PC-3 (cell line): ENCODE measurements at regions not wholly inside any gene's neighbourhood (a gene's known extent, or its start where the extent isn't known, plus 50 kb on each side); places are given as distances from the start of the nearest gene placed in this dataset.

ENCODE experiments used
- ATAC-seq: fragments of 200-7000 bp; cut with Tn5 transposase; 2 replicates; pipeline ENCODE4 v1.9.1; 2020; ENCODE audit warnings: mild to moderate bottlenecking, moderate library complexity
- BruUV-seq: library from RNA; stranded (reverse); fragments of 400-500 nt; replicated peaks from 2 replicates; lab custom pipeline; 2021; lab: Mats Ljungman, UMichigan
- CTCF ChIA-PET: fragments of 300-600 bp; sonication (Branson Sonifier 250); formaldehyde crosslinking; loops from one replicate; lab custom pipeline; 2022; ENCODE audit warnings: antibody characterized with exemption; lab: Charles Lee
- POLR2A ChIA-PET: fragments of 300-600 bp; sonication (Branson Sonifier 250); formaldehyde crosslinking; loops from one replicate; lab custom pipeline; 2022; ENCODE audit warnings: antibody characterized with exemption; ENCODE audit not compliant: unreplicated experiment; lab: Charles Lee
- DNase-seq: peaks from one replicate; pipeline ENCODE4 v3.0.0-alpha.2; 2015
- H2AFZ ChIP-seq: fragments of 300-600 bp; sonication (generic); 2 replicates; pipeline ENCODE4 v1.6.0; 2016; ENCODE audit warnings: antibody characterized with exemption, low read length
- H3F3A ChIP-seq: fragments of 300-600 bp; sonication (generic); one replicate; pipeline ENCODE4 v1.6.0; 2017; ENCODE audit warnings: antibody characterized with exemption, low read length, control low read depth, mild to moderate bottlenecking; ENCODE audit not compliant: unreplicated experiment
- H3K27ac ChIP-seq: fragments of 300-600 bp; sonication (generic); 2 replicates; pipeline ENCODE4 v1.5.1; 2016; ENCODE audit warnings: mild to moderate bottlenecking, low read length
- H3K27me3 ChIP-seq: fragments of 300-600 bp; sonication (generic); 2 replicates; pipeline ENCODE4 v1.6.1; 2016; ENCODE audit warnings: low read length, mixed read lengths
- H3K36me3 ChIP-seq: fragments of 300-600 bp; sonication (generic); 2 replicates; pipeline ENCODE4 v1.6.1; 2016; ENCODE audit warnings: low read depth, mixed run types, low read length, mixed read lengths
- H3K4me1 ChIP-seq: fragments of 300-600 bp; sonication (generic); 2 replicates; pipeline ENCODE4 v1.5.1; 2016; ENCODE audit warnings: low read length; ENCODE audit not compliant: insufficient read depth
- H3K4me2 ChIP-seq: fragments of 300-600 bp; sonication (generic); 2 replicates; pipeline ENCODE4 v1.6.0; 2016; ENCODE audit warnings: low read length
- H3K4me3 ChIP-seq: fragments of 300-600 bp; sonication (generic); 2 replicates; pipeline ENCODE4 v1.5.1; 2016; ENCODE audit warnings: mild to moderate bottlenecking, low read length, mixed read lengths
- H3K79me2 ChIP-seq: fragments of 300-600 bp; sonication (generic); 2 replicates; pipeline ENCODE4 v1.6.1; 2017; ENCODE audit warnings: low read length, mixed read lengths
- H3K9ac ChIP-seq: fragments of 300-600 bp; sonication (generic); 2 replicates; pipeline ENCODE4 v1.6.0; 2016; ENCODE audit warnings: mild to moderate bottlenecking, low read length
- H3K9me2 ChIP-seq: fragments of 300-600 bp; sonication (generic); replicated peaks from 2 replicates; pipeline ENCODE4 v1.6.1; 2016; ENCODE audit warnings: mixed run types, low read length, mixed read lengths
- H3K9me3 ChIP-seq: fragments of 300-600 bp; sonication (generic); 2 replicates; pipeline ENCODE4 v1.6.1; 2016; ENCODE audit warnings: low read length, mixed read lengths
- H4K20me1 ChIP-seq: fragments of 300-600 bp; sonication (generic); 2 replicates; pipeline ENCODE4 v1.6.1; 2016; ENCODE audit warnings: low read length, mixed read lengths
- EZH2 ChIP-seq: fragments of 300-600 bp; sonication (generic); IDR thresholded peaks from one replicate; pipeline ENCODE4 v1.6.1; 2017; ENCODE audit warnings: antibody characterized with exemption, mild to moderate bottlenecking, low read length; ENCODE audit not compliant: unreplicated experiment
- EZH2phosphoT487 ChIP-seq: fragments of 300-600 bp; sonication (generic); IDR thresholded peaks from 2 replicates; pipeline ENCODE4 v1.6.1; 2018; ENCODE audit warnings: mild to moderate bottlenecking, antibody characterized with exemption, low read length, borderline replicate concordance
- intact Hi-C: fragments of 100-400 bp; cut with micrococcal nuclease; formaldehyde crosslinking; loops from 2 replicates; pipeline ENCODE4 v1.9.0; 2023
- TF ChIP-seq, protein P1 (sequence below): fragments of 300-600 bp; sonication (generic); conservative IDR thresholded peaks from 2 replicates; pipeline ENCODE4 v1.5.1; 2017; ENCODE audit warnings: antibody characterized with exemption, low read depth, mild to moderate bottlenecking, low read length

DNA sequence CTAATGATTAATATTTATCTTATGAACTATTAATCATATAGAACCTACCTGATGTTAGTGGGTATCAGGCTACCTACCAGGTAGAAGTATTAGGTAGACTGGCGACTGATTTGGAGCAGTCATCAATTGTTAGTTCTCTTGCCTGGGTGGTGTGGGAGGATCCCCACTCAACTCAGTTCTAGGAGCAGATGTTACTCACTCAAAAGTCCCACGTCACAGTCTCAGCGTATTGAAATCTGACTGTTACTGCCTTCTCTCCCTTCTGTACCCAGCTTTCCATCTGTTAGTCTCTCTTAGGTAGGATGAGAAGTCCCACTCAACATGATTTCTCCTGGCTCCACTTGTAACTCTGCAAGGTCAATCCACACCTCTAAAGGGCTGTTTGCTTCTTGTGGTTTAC, 102.7 kb downstream of the OLFM4 start:
- Histone ChIP-seq H3K9me2 (no peaks in the 10 kb centered on the region), H3K79me2 (no peaks in the 10 kb centered on the region), H3K9me3 (no peaks in the 10 kb centered on the region), H2AFZ (no peak overlapping the region), H3K27me3 (no peaks in the 10 kb centered on the region), H3K9ac (no peak overlapping the region), H3K4me2 (no peak overlapping the region), H3F3A (no peaks in the 10 kb centered on the region), H4K20me1 (no peaks in the 10 kb centered on the region), H3K4me1 (no peaks in the 10 kb centered on the region), H3K27ac (no peak overlapping the region), H3K4me3 (no peak overlapping the region), H3K36me3 (no peaks in the 10 kb centered on the region)
- DNase-seq (no peak), ATAC-seq (no peak)
- ChIA-PET POLR2A (no interaction called here), CTCF (no interaction called here)
- TF ChIP-seq EZH2phosphoT487 = no peak
- TF ChIP-seq EZH2 = no peak
- TF ChIP-seq, protein P1, sequence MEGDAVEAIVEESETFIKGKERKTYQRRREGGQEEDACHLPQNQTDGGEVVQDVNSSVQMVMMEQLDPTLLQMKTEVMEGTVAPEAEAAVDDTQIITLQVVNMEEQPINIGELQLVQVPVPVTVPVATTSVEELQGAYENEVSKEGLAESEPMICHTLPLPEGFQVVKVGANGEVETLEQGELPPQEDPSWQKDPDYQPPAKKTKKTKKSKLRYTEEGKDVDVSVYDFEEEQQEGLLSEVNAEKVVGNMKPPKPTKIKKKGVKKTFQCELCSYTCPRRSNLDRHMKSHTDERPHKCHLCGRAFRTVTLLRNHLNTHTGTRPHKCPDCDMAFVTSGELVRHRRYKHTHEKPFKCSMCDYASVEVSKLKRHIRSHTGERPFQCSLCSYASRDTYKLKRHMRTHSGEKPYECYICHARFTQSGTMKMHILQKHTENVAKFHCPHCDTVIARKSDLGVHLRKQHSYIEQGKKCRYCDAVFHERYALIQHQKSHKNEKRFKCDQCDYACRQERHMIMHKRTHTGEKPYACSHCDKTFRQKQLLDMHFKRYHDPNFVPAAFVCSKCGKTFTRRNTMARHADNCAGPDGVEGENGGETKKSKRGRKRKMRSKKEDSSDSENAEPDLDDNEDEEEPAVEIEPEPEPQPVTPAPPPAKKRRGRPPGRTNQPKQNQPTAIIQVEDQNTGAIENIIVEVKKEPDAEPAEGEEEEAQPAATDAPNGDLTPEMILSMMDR = no peak
- BruUV-seq = no TSS peak
- intact Hi-C loops = no loop called here

DNA sequence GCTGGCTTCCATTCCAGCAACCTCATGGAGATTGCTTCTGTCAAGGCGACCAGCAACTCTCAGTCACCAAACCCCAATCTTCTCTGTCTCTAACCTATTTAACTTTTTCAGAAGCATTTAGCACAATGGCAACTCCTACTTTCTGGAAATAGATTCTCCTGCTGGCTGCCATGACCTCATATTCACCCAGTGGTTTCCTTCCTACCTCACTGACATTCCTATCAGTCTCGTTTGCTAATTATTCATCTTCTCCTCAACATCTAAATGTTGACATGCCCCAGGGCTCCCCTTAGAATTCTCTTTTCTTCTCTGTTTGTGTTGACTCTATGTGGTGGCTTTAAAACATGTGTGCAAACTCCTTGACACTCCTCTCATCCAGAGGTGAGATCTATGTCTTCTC, 106.7 kb downstream of the OLFM4 start:
- Histone ChIP-seq H3K27ac (no peak overlapping the region), H3K79me2 (no peaks in the 10 kb centered on the region), H3K9me2 (no peaks in the 10 kb centered on the region), H4K20me1 (no peaks in the 10 kb centered on the region), H3K9ac (no peak overlapping the region), H3K9me3 (no peaks in the 10 kb centered on the region), H3K36me3 (no peaks in the 10 kb centered on the region), H3K4me2 (no peak overlapping the region), H3K4me1 (no peaks in the 10 kb centered on the region), H3K27me3 (no peaks in the 10 kb centered on the region), H2AFZ (no peak overlapping the region), H3F3A (no peaks in the 10 kb centered on the region), H3K4me3 (no peak overlapping the region)
- TF ChIP-seq EZH2 = no peak
- TF ChIP-seq, protein P1 = no peak
- no peak for TF ChIP-seq EZH2phosphoT487
- intact Hi-C loops = no loop called here
- ChIA-PET POLR2A (no interaction called here), CTCF (no interaction called here)
- DNase-seq (no peak), ATAC-seq (no peak)
- no TSS peak for BruUV-seq

- H3K27ac ChIP-seq = no peak overlapping the region
- H3F3A ChIP-seq = no peaks in the 10 kb centered on the region
- H3K27me3 ChIP-seq = no peaks in the 10 kb centered on the region
- ATAC-seq (no peak), DNase-seq (no peak)
- intact Hi-C loops = no loop called here
- H2AFZ ChIP-seq = no peak overlapping the region
- H3K79me2 ChIP-seq = no peaks in the 10 kb centered on the region
- no peaks in the 10 kb centered on the region for H3K9me3 ChIP-seq
- no peaks in the 10 kb centered on the region for H3K9me2 ChIP-seq
- TF ChIP-seq, protein P1 = no peak
- no peak for TF ChIP-seq EZH2
- no peak for TF ChIP-seq EZH2phosphoT487
- no peaks in the 10 kb centered on the region for H4K20me1 ChIP-seq
- no peaks in the 10 kb centered on the region for H3K4me1 ChIP-seq
- H3K4me2 ChIP-seq = no peak overlapping the region
- ChIA-PET POLR2A (no interaction called here), CTCF (no interaction called here)
- BruUV-seq = no TSS peak
- no peak overlapping the region for H3K9ac ChIP-seq
- no peaks in the 10 kb centered on the region for H3K36me3 ChIP-seq
- no peak overlapping the region for H3K4me3 ChIP-seq
Observed at GRCh38 chr13:53136554-53137215, 108.1 kb downstream of the OLFM4 start.
